AG04449 (cell line): ENCODE measurements at regions not wholly inside any gene's neighbourhood (a gene's known extent, or its start where the extent isn't known, plus 50 kb on each side); places are given as distances from the start of the nearest gene placed in this dataset.

Source experiments
- CTCF ChIA-PET: fragments of 350-600 bp; formaldehyde crosslinking; extraction: SDS; loops from one replicate; lab custom pipeline; 2021; ENCODE audit warnings: antibody characterized with exemption; lab: Yijun Ruan, JAX
- POLR2A ChIA-PET: fragments of 400-600, 350-600 bp; formaldehyde crosslinking; extraction: SDS; loops from one replicate; lab custom pipeline; 2020; ENCODE audit warnings: antibody characterized with exemption, inconsistent platforms; lab: Yijun Ruan, JAX
- DNase-seq: peaks from one replicate; pipeline ENCODE4 v3.0.0-alpha.2; 2010; ENCODE audit warnings: low read depth, low spot score
- H3K4me3 ChIP-seq: 2 replicates; pipeline ENCODE4 v1.5.1; 2011; ENCODE audit warnings: low read depth, mild to moderate bottlenecking, control low read depth, low read length
- CTCF ChIP-seq: IDR thresholded peaks from one replicate; pipeline ENCODE4 v1.5.1; 2011; ENCODE audit warnings: mild to moderate bottlenecking, moderate library complexity, low read length, control low read depth, inconsistent platforms; ENCODE audit not compliant: insufficient read depth; ENCODE audit errors: missing control alignments

- no peak for DNase-seq
- no peak overlapping the region for H3K4me3 ChIP-seq
- CTCF ChIA-PET, result no interaction called here
- POLR2A ChIA-PET, result no interaction called here
- TF ChIP-seq CTCF, result no peak
Measured at GRCh38 chr2:14137643-14138042, 494.9 kb upstream of the LRATD1 start.

- no peak for TF ChIP-seq CTCF
- ChIA-PET POLR2A (no interaction called here), CTCF (no interaction called here)
- H3K4me3 ChIP-seq, result no peak overlapping the region
- DNase-seq, result no peak
Measured at GRCh38 chr2:14140009-14140550, 492.4 kb upstream of the LRATD1 start.

- no peak for TF ChIP-seq CTCF
- CTCF ChIA-PET, result no interaction called here
- no peak overlapping the region for H3K4me3 ChIP-seq
- DNase-seq, result no peak
- POLR2A ChIA-PET, result no interaction called here
Measured at GRCh38 chr2:14143435-14143834, 489.1 kb upstream of the LRATD1 start.

- CTCF ChIA-PET, result no interaction called here
- TF ChIP-seq CTCF, result no peak
- no peak overlapping the region for H3K4me3 ChIP-seq
- DNase-seq, result no peak
- POLR2A ChIA-PET, result no interaction called here
Measured at GRCh38 chr2:14148216-14148615, 484.3 kb upstream of the LRATD1 start.

- TF ChIP-seq CTCF, result no peak
Measured at GRCh38 chr2:14157816-14158215, 474.7 kb upstream of the LRATD1 start.

GRCh38 chr2:14180333-14180732 lies 452.2 kb upstream of the LRATD1 start:
- ChIA-PET CTCF (no interaction called here), POLR2A (no interaction called here)
- no peak for TF ChIP-seq CTCF
- H3K4me3 ChIP-seq, result no peak overlapping the region
- no peak for DNase-seq

More at GRCh38 chr2:14157816-14158215, 474.7 kb upstream of the LRATD1 start:
- no peak for DNase-seq
- H3K4me3 ChIP-seq, result no peak overlapping the region
- POLR2A ChIA-PET, result no interaction called here
- CTCF ChIA-PET, result no interaction called here
